Activated naive CD4-positive, alpha-beta T cell treated with anti-CD3 and anti-CD28 coated beads, Interleukin-2, amount 50 U/mL, for 24 hours (primary cell): ENCODE measurements at regions not wholly inside any gene's neighbourhood (a gene's known extent, or its start where the extent isn't known, plus 50 kb on each side); places are given as distances from the start of the nearest gene placed in this dataset.
"Not testable (repeated sequence)": the region's sequence is repeated elsewhere in the genome, so short reads cannot be mapped to it uniquely, and the experiment has no call there.

Source experiments
- H3K27ac Mint-ChIP-seq: one replicate; pipeline ENCODE4 v1.8.0; 2021; ENCODE audit warnings: mild to moderate bottlenecking, mixed read lengths
- H3K27me3 Mint-ChIP-seq: one replicate; pipeline ENCODE4 v1.8.0; 2021; ENCODE audit warnings: mixed read lengths
- H3K36me3 Mint-ChIP-seq: one replicate; pipeline ENCODE4 v1.8.0; 2021; ENCODE audit warnings: mixed read lengths
- H3K4me1 Mint-ChIP-seq: one replicate; pipeline ENCODE4 v1.8.0; 2021; ENCODE audit warnings: mixed read lengths
- H3K4me3 Mint-ChIP-seq: one replicate; pipeline ENCODE4 v1.8.0; 2021; ENCODE audit warnings: mild to moderate bottlenecking, mixed read lengths
- H3K9me3 Mint-ChIP-seq: one replicate; pipeline ENCODE4 v1.8.0; 2021; ENCODE audit warnings: mixed read lengths

- no peaks in the 10 kb centered on the region for H3K4me1 Mint-ChIP-seq
- no peaks in the 10 kb centered on the region for H3K36me3 Mint-ChIP-seq
- H3K27ac Mint-ChIP-seq: no peak overlapping the region
- H3K9me3 Mint-ChIP-seq: peaks cover 5% of the 10 kb centered on the region
- no peak overlapping the region for H3K4me3 Mint-ChIP-seq
- peaks cover 2% of the 10 kb centered on the region for H3K27me3 Mint-ChIP-seq
These were observed 152.7 kb upstream of the MVB12B start for GRCh38 chr9:126173929-126174328.

GRCh38 chr9:126183266-126183665 lies 143.4 kb upstream of the MVB12B start:
- H3K27me3 Mint-ChIP-seq: peaks cover 44% of the 10 kb centered on the region

GRCh38 chr9:126190994-126191393 lies 135.6 kb upstream of the MVB12B start:
- H3K4me3 Mint-ChIP-seq, H3K36me3 Mint-ChIP-seq, H3K9me3 Mint-ChIP-seq, H3K27ac Mint-ChIP-seq, H3K4me1 Mint-ChIP-seq: not testable (repeated sequence)
- peaks cover 15% of the 10 kb centered on the region for H3K27me3 Mint-ChIP-seq

More at GRCh38 chr9:126183266-126183665, 143.4 kb upstream of the MVB12B start:
- peaks cover 12% of the 10 kb centered on the region for H3K9me3 Mint-ChIP-seq
- H3K4me3 Mint-ChIP-seq: no peak overlapping the region
- H3K36me3 Mint-ChIP-seq: peaks cover 7% of the 10 kb centered on the region
- no peaks in the 10 kb centered on the region for H3K4me1 Mint-ChIP-seq
- H3K27ac Mint-ChIP-seq: no peak overlapping the region

- H3K27me3 Mint-ChIP-seq: peaks cover 33% of the 10 kb centered on the region
- H3K4me3 Mint-ChIP-seq: no peak overlapping the region
- no peak overlapping the region for H3K27ac Mint-ChIP-seq
- H3K4me1 Mint-ChIP-seq: no peaks in the 10 kb centered on the region
- H3K36me3 Mint-ChIP-seq: no peaks in the 10 kb centered on the region
- H3K9me3 Mint-ChIP-seq: no peaks in the 10 kb centered on the region
These were observed 127.8 kb upstream of the MVB12B start for GRCh38 chr9:126198854-126199253.

GRCh38 chr9:126203313-126203712 lies 123.3 kb upstream of the MVB12B start:
- Mint-ChIP-seq H3K27ac (no peak overlapping the region), H3K36me3 (no peaks in the 10 kb centered on the region), H3K4me1 (no peaks in the 10 kb centered on the region), H3K27me3 (peaks cover 20% of the 10 kb centered on the region), H3K4me3 (no peak overlapping the region), H3K9me3 (no peaks in the 10 kb centered on the region)

- H3K4me1 Mint-ChIP-seq: no peaks in the 10 kb centered on the region
- no peak overlapping the region for H3K4me3 Mint-ChIP-seq
- peaks cover 22% of the 10 kb centered on the region for H3K27me3 Mint-ChIP-seq
These were observed 122.4 kb upstream of the MVB12B start for GRCh38 chr9:126204197-126204596.

GRCh38 chr9:126204708-126205225 lies 121.9 kb upstream of the MVB12B start:
- Mint-ChIP-seq H3K4me3 (no peak overlapping the region), H3K36me3 (no peaks in the 10 kb centered on the region), H3K27me3 (peaks cover 22% of the 10 kb centered on the region), H3K9me3 (no peaks in the 10 kb centered on the region), H3K27ac (no peak overlapping the region), H3K4me1 (no peaks in the 10 kb centered on the region)

More at GRCh38 chr9:126204197-126204596, 122.4 kb upstream of the MVB12B start:
- Mint-ChIP-seq H3K9me3 (no peaks in the 10 kb centered on the region), H3K36me3 (no peaks in the 10 kb centered on the region), H3K27ac (no peak overlapping the region)

GRCh38 chr9:126205265-126205664 lies 121.4 kb upstream of the MVB12B start:
- no peak overlapping the region for H3K27ac Mint-ChIP-seq
- H3K27me3 Mint-ChIP-seq: peaks cover 20% of the 10 kb centered on the region
- H3K36me3 Mint-ChIP-seq: no peaks in the 10 kb centered on the region
- no peaks in the 10 kb centered on the region for H3K4me1 Mint-ChIP-seq
- H3K9me3 Mint-ChIP-seq: no peaks in the 10 kb centered on the region
- H3K4me3 Mint-ChIP-seq: no peak overlapping the region

- Mint-ChIP-seq H3K9me3 (no peaks in the 10 kb centered on the region), H3K4me3 (no peak overlapping the region), H3K4me1 (no peaks in the 10 kb centered on the region), H3K36me3 (no peaks in the 10 kb centered on the region), H3K27ac (no peak overlapping the region), H3K27me3 (peaks cover 14% of the 10 kb centered on the region)
These were observed 120.7 kb upstream of the MVB12B start for GRCh38 chr9:126205845-126206498.

GRCh38 chr9:126207256-126207655 lies 119.4 kb upstream of the MVB12B start:
- Mint-ChIP-seq H3K4me1 (no peaks in the 10 kb centered on the region), H3K4me3 (no peak overlapping the region), H3K27me3 (peaks cover 8% of the 10 kb centered on the region), H3K9me3 (no peaks in the 10 kb centered on the region), H3K36me3 (no peaks in the 10 kb centered on the region), H3K27ac (no peak overlapping the region)

GRCh38 chr9:126208216-126208758 lies 118.3 kb upstream of the MVB12B start:
- Mint-ChIP-seq H3K36me3 (no peaks in the 10 kb centered on the region), H3K27me3 (peaks cover 6% of the 10 kb centered on the region), H3K4me1 (no peaks in the 10 kb centered on the region), H3K4me3 (no peak overlapping the region), H3K9me3 (no peaks in the 10 kb centered on the region), H3K27ac (no peak overlapping the region)

GRCh38 chr9:126211441-126212074 lies 115.1 kb upstream of the MVB12B start:
- peaks cover 13% of the 10 kb centered on the region for H3K27me3 Mint-ChIP-seq
- H3K4me3 Mint-ChIP-seq: no peak overlapping the region
- H3K36me3 Mint-ChIP-seq: no peaks in the 10 kb centered on the region
- H3K4me1 Mint-ChIP-seq: no peaks in the 10 kb centered on the region
- H3K9me3 Mint-ChIP-seq: peaks cover 9% of the 10 kb centered on the region
- H3K27ac Mint-ChIP-seq: no peak overlapping the region

GRCh38 chr9:126215486-126215885 lies 111.1 kb upstream of the MVB12B start:
- Mint-ChIP-seq H3K36me3 (no peaks in the 10 kb centered on the region), H3K27me3 (peaks cover 34% of the 10 kb centered on the region), H3K4me3 (no peak overlapping the region), H3K9me3 (peaks cover 9% of the 10 kb centered on the region), H3K4me1 (no peaks in the 10 kb centered on the region), H3K27ac (no peak overlapping the region)

- H3K4me3 Mint-ChIP-seq: no peak overlapping the region
- H3K27ac Mint-ChIP-seq: no peak overlapping the region
- H3K36me3 Mint-ChIP-seq: no peaks in the 10 kb centered on the region
- H3K4me1 Mint-ChIP-seq: no peaks in the 10 kb centered on the region
- peaks cover 45% of the 10 kb centered on the region for H3K27me3 Mint-ChIP-seq
- H3K9me3 Mint-ChIP-seq: peaks cover 9% of the 10 kb centered on the region
These were observed 109.8 kb upstream of the MVB12B start for GRCh38 chr9:126216826-126217225.

- Mint-ChIP-seq H3K27ac (no peak overlapping the region), H3K27me3 (peaks cover 49% of the 10 kb centered on the region), H3K4me1 (no peaks in the 10 kb centered on the region), H3K4me3 (no peak overlapping the region), H3K9me3 (peaks cover 9% of the 10 kb centered on the region), H3K36me3 (no peaks in the 10 kb centered on the region)
These were observed 109.4 kb upstream of the MVB12B start for GRCh38 chr9:126217250-126217653.

- no peaks in the 10 kb centered on the region for H3K36me3 Mint-ChIP-seq
- no peak overlapping the region for H3K27ac Mint-ChIP-seq
These were observed 108.8 kb upstream of the MVB12B start for GRCh38 chr9:126217797-126218196.

More at GRCh38 chr9:126217797-126218196, 108.8 kb upstream of the MVB12B start:
- Mint-ChIP-seq H3K27me3 (peaks cover 49% of the 10 kb centered on the region), H3K9me3 (peaks cover 9% of the 10 kb centered on the region), H3K4me3 (no peak overlapping the region), H3K4me1 (no peaks in the 10 kb centered on the region)
